SU-DHL-6 (cell line): ENCODE measurements at regions not wholly inside any gene's neighbourhood (a gene's known extent, or its start where the extent isn't known, plus 50 kb on each side); places are given as distances from the start of the nearest gene placed in this dataset.

ENCODE experiments used
- H2AFZ ChIP-seq: fragments of 200-600 bp; sonication (generic); 2 replicates; pipeline ENCODE4 v1.6.1; 2014; ENCODE audit warnings: low read depth, mild to moderate bottlenecking, moderate library complexity, mixed read lengths, antibody characterized with exemption, low read length; ENCODE audit not compliant: severe bottlenecking
- H3F3A ChIP-seq: fragments of 200-600 bp; shearing (Covaris generic); 2 replicates; pipeline ENCODE4 v1.6.0; 2016; ENCODE audit warnings: antibody characterized with exemption, mild to moderate bottlenecking; ENCODE audit not compliant: insufficient read depth
- H3K27ac ChIP-seq: fragments of 200-600 bp; sonication (generic); 2 replicates; pipeline ENCODE4 v1.5.1; 2016; ENCODE audit warnings: low read depth, mild to moderate bottlenecking, low read length, moderate library complexity, mixed read lengths
- H3K27me3 ChIP-seq: fragments of 200-600 bp; sonication (generic), shearing (Covaris generic); 2 replicates; pipeline ENCODE4 v1.6.0; 2014; ENCODE audit warnings: mild to moderate bottlenecking, low read length
- H3K36me3 ChIP-seq: fragments of 200-600 bp; sonication (generic); 2 replicates; pipeline ENCODE4 v1.6.1; 2014; ENCODE audit warnings: mild to moderate bottlenecking, low read length, mixed read lengths
- H3K4me2 ChIP-seq: fragments of 300-600, 200-600 bp; shearing (Covaris generic), sonication (generic); 2 replicates; pipeline ENCODE4 v1.6.0; 2014; ENCODE audit warnings: low read length, low read depth, mild to moderate bottlenecking; ENCODE audit not compliant: poor library complexity, severe bottlenecking
- H3K4me3 ChIP-seq: fragments of 200-600 bp; sonication (generic); 2 replicates; pipeline ENCODE4 v1.5.1; 2014; ENCODE audit warnings: antibody characterized with exemption, low read length, mild to moderate bottlenecking, mixed read lengths; ENCODE audit not compliant: insufficient read depth, poor library complexity, severe bottlenecking
- H3K79me2 ChIP-seq: fragments of 200-600 bp; sonication (generic); 2 replicates; pipeline ENCODE4 v1.6.1; 2014; ENCODE audit warnings: mild to moderate bottlenecking, low read length, moderate library complexity; ENCODE audit not compliant: insufficient read depth
- H3K9ac ChIP-seq: fragments of 200-600 bp; sonication (generic); 2 replicates; pipeline ENCODE4 v1.7.0; 2014; ENCODE audit warnings: mild to moderate bottlenecking, low read length
- H3K9me2 ChIP-seq: fragments of 200-600 bp; sonication (generic); replicated peaks from 2 replicates; pipeline ENCODE4 v1.6.1; 2014; ENCODE audit warnings: low read length; ENCODE audit not compliant: insufficient read depth
- H3K9me3 ChIP-seq: fragments of 200-600 bp; sonication (generic); 2 replicates; pipeline ENCODE4 v1.6.1; 2014; ENCODE audit warnings: low read length, mixed read lengths; ENCODE audit not compliant: insufficient read depth
- H4K20me1 ChIP-seq: fragments of 200-600 bp; sonication (generic); 2 replicates; pipeline ENCODE4 v1.6.1; 2014; ENCODE audit warnings: low read depth, mild to moderate bottlenecking, antibody characterized with exemption, low read length, moderate library complexity, mixed read lengths
- EZH2phosphoT487 ChIP-seq: fragments of 200-600 bp; sonication (generic), shearing (Covaris generic); conservative IDR thresholded peaks from 2 replicates; pipeline ENCODE4 v1.6.1; 2018; ENCODE audit warnings: mild to moderate bottlenecking, antibody characterized with exemption, low read length, moderate library complexity, mixed read lengths
- TF ChIP-seq, protein P1 (sequence below): fragments of 200-600 bp; sonication (generic); IDR thresholded peaks from one replicate; pipeline ENCODE4 v1.5.1; 2017; ENCODE audit warnings: antibody characterized with exemption, mild to moderate bottlenecking, low read length, moderate library complexity; ENCODE audit not compliant: insufficient read depth, poor library complexity, severe bottlenecking

DNA sequence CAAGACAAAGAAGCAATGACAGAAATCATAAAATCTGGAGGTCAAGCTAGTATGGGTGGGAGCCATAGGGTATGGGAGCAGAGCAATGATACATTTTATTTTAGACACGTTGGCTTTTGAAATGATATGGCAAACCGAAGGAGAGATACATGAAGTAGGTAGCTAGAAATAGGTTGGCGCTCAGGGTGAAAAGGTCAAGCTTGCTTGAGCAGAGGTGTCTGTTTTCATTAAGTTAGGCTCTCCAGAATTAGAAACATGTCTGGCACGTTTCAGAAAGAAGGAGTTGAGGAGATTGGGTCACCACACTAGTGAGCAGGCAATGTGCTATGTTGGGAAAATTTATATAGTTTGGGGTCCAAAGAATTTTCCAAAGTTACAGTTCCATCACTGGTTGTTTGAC lies 151.4 kb downstream of the AMY1C start:
- no peak overlapping the region for H3K4me3 ChIP-seq
- H3K9ac ChIP-seq = no peak overlapping the region

DNA sequence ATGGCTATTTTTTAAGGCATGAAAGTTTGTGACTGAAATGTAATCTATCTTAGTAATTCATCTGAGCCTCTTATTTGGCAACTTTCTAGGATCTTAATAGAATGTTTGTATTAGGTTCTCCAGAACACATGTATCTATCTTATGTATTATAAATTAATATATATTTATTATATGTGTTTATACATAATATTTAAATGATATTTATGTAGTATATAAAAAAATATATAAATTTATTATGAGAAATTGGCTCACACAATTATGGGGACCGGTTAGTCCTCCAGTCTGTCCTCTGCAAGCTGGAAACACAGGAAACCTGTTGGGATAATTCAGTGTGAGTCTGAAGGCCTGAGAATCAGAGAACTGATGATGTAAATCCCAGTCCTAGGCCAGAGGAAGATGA lies 155.7 kb downstream of the AMY1C start:
- TF ChIP-seq EZH2phosphoT487 = no peak
- TF ChIP-seq, protein P1, sequence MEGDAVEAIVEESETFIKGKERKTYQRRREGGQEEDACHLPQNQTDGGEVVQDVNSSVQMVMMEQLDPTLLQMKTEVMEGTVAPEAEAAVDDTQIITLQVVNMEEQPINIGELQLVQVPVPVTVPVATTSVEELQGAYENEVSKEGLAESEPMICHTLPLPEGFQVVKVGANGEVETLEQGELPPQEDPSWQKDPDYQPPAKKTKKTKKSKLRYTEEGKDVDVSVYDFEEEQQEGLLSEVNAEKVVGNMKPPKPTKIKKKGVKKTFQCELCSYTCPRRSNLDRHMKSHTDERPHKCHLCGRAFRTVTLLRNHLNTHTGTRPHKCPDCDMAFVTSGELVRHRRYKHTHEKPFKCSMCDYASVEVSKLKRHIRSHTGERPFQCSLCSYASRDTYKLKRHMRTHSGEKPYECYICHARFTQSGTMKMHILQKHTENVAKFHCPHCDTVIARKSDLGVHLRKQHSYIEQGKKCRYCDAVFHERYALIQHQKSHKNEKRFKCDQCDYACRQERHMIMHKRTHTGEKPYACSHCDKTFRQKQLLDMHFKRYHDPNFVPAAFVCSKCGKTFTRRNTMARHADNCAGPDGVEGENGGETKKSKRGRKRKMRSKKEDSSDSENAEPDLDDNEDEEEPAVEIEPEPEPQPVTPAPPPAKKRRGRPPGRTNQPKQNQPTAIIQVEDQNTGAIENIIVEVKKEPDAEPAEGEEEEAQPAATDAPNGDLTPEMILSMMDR = no peak
- Histone ChIP-seq H3F3A (no peaks in the 10 kb centered on the region), H4K20me1 (no peaks in the 10 kb centered on the region), H3K9me3 (no peaks in the 10 kb centered on the region), H3K27ac (no peak overlapping the region), H3K36me3 (no peaks in the 10 kb centered on the region), H3K4me3 (no peak overlapping the region), H3K9me2 (no peaks in the 10 kb centered on the region), H3K4me2 (no peak overlapping the region), H2AFZ (no peak overlapping the region), H3K9ac (no peak overlapping the region), H3K79me2 (no peaks in the 10 kb centered on the region), H3K27me3 (no peaks in the 10 kb centered on the region)

More for the DNA sequence above, 151.4 kb downstream of the AMY1C start:
- TF ChIP-seq EZH2phosphoT487 = no peak
- TF ChIP-seq, protein P1 = no peak
- Histone ChIP-seq H3F3A (no peaks in the 10 kb centered on the region), H2AFZ (no peak overlapping the region), H4K20me1 (no peaks in the 10 kb centered on the region), H3K4me2 (no peak overlapping the region), H3K27ac (no peak overlapping the region), H3K36me3 (no peaks in the 10 kb centered on the region), H3K79me2 (no peaks in the 10 kb centered on the region), H3K27me3 (no peaks in the 10 kb centered on the region), H3K9me2 (no peaks in the 10 kb centered on the region), H3K9me3 (no peaks in the 10 kb centered on the region)

DNA sequence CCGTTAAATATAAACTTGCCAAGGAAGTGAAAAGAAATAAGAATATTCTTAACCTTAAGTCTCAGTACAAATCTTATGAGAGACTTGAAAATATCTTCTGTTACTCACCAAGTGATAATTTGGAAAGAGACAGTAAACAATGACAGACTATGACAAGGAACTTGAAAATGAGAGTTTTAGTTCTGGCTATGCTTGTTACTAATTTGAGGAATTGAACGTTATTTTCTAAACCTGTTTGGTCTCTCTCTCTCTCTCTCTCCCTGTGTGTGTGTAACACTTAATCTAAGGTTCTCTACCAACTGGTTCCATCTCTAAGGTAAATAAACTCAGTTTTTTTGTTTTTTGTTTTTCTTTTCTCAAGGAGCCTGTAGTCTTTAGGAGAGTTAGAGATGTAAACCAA lies 161.8 kb downstream of the AMY1C start:
- no peaks in the 10 kb centered on the region for H3K36me3 ChIP-seq
- no peaks in the 10 kb centered on the region for H3K27me3 ChIP-seq
- TF ChIP-seq, protein P1 = no peak
- TF ChIP-seq EZH2phosphoT487 = no peak
- no peaks in the 10 kb centered on the region for H3F3A ChIP-seq
- H3K9me3 ChIP-seq = no peaks in the 10 kb centered on the region
- H3K4me2 ChIP-seq = no peak overlapping the region
- H3K9me2 ChIP-seq = no peaks in the 10 kb centered on the region
- H3K79me2 ChIP-seq = no peaks in the 10 kb centered on the region
- no peak overlapping the region for H3K9ac ChIP-seq
- H4K20me1 ChIP-seq = no peaks in the 10 kb centered on the region
- H3K4me3 ChIP-seq = no peak overlapping the region
- no peak overlapping the region for H3K27ac ChIP-seq
- no peak overlapping the region for H2AFZ ChIP-seq

DNA sequence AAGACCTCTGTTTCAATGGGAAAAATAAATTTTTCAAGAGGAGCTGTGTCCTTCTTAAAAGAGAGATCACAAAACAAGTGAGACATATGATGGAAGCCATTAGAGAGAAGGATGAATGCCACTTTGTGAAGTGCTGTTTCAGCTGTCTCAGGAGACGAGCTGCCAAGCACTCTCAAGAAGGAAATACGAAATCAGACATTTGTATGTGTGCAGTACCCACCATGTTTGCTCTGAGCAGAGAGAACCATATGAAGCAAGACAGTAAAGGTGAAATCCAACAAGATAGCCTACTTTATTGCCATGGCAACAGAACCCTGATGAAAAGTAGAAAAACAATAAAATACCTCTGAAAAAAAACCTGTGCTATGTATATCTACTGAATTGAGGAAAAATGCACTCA lies 168.1 kb downstream of the AMY1C start:
- H4K20me1 ChIP-seq = no peaks in the 10 kb centered on the region
- no peaks in the 10 kb centered on the region for H3K36me3 ChIP-seq
- no peaks in the 10 kb centered on the region for H3K9me2 ChIP-seq
- no peaks in the 10 kb centered on the region for H3K79me2 ChIP-seq
- no peak overlapping the region for H3K4me3 ChIP-seq
- no peaks in the 10 kb centered on the region for H3K27me3 ChIP-seq
- H3K27ac ChIP-seq = no peak overlapping the region
- TF ChIP-seq EZH2phosphoT487 = no peak
- TF ChIP-seq, protein P1 = no peak
- no peaks in the 10 kb centered on the region for H3K9me3 ChIP-seq
- no peak overlapping the region for H3K9ac ChIP-seq
- no peak overlapping the region for H2AFZ ChIP-seq
- H3K4me2 ChIP-seq = no peak overlapping the region
- no peaks in the 10 kb centered on the region for H3F3A ChIP-seq
